PC-9 (cell line): ENCODE measurements at regions not wholly inside any gene's neighbourhood (a gene's known extent, or its start where the extent isn't known, plus 50 kb on each side); places are given as distances from the start of the nearest gene placed in this dataset.
A peak's percentile ranks its signal among the peaks of the same experiment; 100 is the strongest.

ENCODE experiments used
- BruUV-seq: library from RNA; stranded (reverse); fragments of 400-500 nt; replicated peaks from 2 replicates; lab custom pipeline; 2021; lab: Mats Ljungman, UMichigan
- CTCF ChIA-PET: fragments of 300-600 bp; sonication (Branson Sonifier 250); formaldehyde crosslinking; loops from one replicate; lab custom pipeline; 2022; ENCODE audit warnings: antibody characterized with exemption; lab: Charles Lee
- POLR2A ChIA-PET: fragments of 300-600 bp; sonication (Branson Sonifier 250); formaldehyde crosslinking; loops from one replicate; lab custom pipeline; 2022; ENCODE audit warnings: antibody characterized with exemption; ENCODE audit not compliant: unreplicated experiment; lab: Charles Lee
- DNase-seq, 2 experiments: peaks; one replicate each; pipeline versions ENCODE4 v3.0.0 to v3.0.0-alpha.2; 2015 to 2022; ENCODE audit warnings: mixed read lengths in 1 of 2
- H2AFZ ChIP-seq: fragments of 200-600 bp; sonication (generic); 2 replicates; pipeline ENCODE4 v1.8.1; 2017; ENCODE audit warnings: antibody characterized with exemption
- H3F3A ChIP-seq: fragments of 200-600 bp; sonication (generic); 2 replicates; pipeline ENCODE4 v1.8.1; 2017; ENCODE audit warnings: antibody characterized with exemption, mild to moderate bottlenecking, low read depth; ENCODE audit not compliant: insufficient read depth
- H3K27ac ChIP-seq: fragments of 200-600 bp; sonication (generic); 2 replicates; pipeline ENCODE4 v1.6.1; 2016; ENCODE audit warnings: mixed run types
- H3K27me3 ChIP-seq: fragments of 200-600 bp; sonication (generic); 2 replicates; pipeline ENCODE4 v1.6.1; 2016; ENCODE audit warnings: low read depth, mixed run types; ENCODE audit not compliant: insufficient read depth
- H3K36me3 ChIP-seq: fragments of 200-600 bp; sonication (generic); 2 replicates; pipeline ENCODE4 v1.6.1; 2016; ENCODE audit warnings: low read depth, mixed run types
- H3K4me1 ChIP-seq: fragments of 200-600 bp; sonication (generic); replicated peaks from 2 replicates; pipeline ENCODE4 v1.6.1; 2016; ENCODE audit warnings: mixed run types; ENCODE audit not compliant: insufficient read depth
- H3K4me2 ChIP-seq: fragments of 200-600 bp; sonication (generic); 2 replicates; pipeline ENCODE4 v1.6.1; 2017; ENCODE audit warnings: mixed run types
- H3K4me3 ChIP-seq: fragments of 200-600 bp; sonication (generic); 2 replicates; pipeline ENCODE4 v1.6.1; 2016; ENCODE audit warnings: mixed run types
- H3K79me2 ChIP-seq: fragments of 200-600 bp; sonication (generic); 2 replicates; pipeline ENCODE4 v1.6.1; 2017; ENCODE audit warnings: low read depth, mixed run types
- H3K9me2 ChIP-seq: fragments of 200-600 bp; sonication (generic); 2 replicates; pipeline ENCODE4 v1.8.1; 2017; ENCODE audit warnings: mild to moderate bottlenecking; ENCODE audit not compliant: insufficient read depth
- H3K9me3 ChIP-seq: fragments of 200-600 bp; sonication (generic); 2 replicates; pipeline ENCODE4 v1.8.1; 2016; ENCODE audit warnings: low read depth; ENCODE audit not compliant: insufficient read depth
- H4K20me1 ChIP-seq: fragments of 200-600 bp; sonication (generic); 2 replicates; pipeline ENCODE4 v1.8.1; 2017; ENCODE audit not compliant: insufficient read depth
- EZH2 ChIP-seq: fragments of 200-600 bp; sonication (generic); IDR thresholded peaks from 2 replicates; pipeline ENCODE4 v1.8.0; 2017; ENCODE audit warnings: antibody characterized with exemption, low read depth
- intact Hi-C: fragments of 100-400 bp; cut with micrococcal nuclease; formaldehyde crosslinking; loops from one replicate; pipeline ENCODE4 v1.10.0; 2022; ENCODE audit not compliant: unreplicated experiment
- TF ChIP-seq, protein P1 (sequence below): fragments of 200-600 bp; sonication (generic); conservative IDR thresholded peaks from 2 replicates; pipeline ENCODE4 v1.6.1; 2017; ENCODE audit warnings: mixed run types, antibody characterized with exemption, mild to moderate bottlenecking, moderate library complexity

- Histone ChIP-seq H3K79me2 (no peaks in the 10 kb centered on the region), H2AFZ (no peak overlapping the region), H3K4me3 (no peak overlapping the region), H3K36me3 (no peaks in the 10 kb centered on the region), H3K9me3 (no peaks in the 10 kb centered on the region), H3F3A (no peaks in the 10 kb centered on the region), H3K4me2 (no peak overlapping the region), H3K9me2 (no peaks in the 10 kb centered on the region), H3K27me3 (no peaks in the 10 kb centered on the region), H4K20me1 (no peaks in the 10 kb centered on the region), H3K27ac (peak overlapping the region; percentile 57), H3K4me1 (0 out of 2 replicates have a peak, but pooled peaks cover 5% of the 10 kb centered on the region)
- POLR2A ChIA-PET, result no interaction called here
- TF ChIP-seq EZH2, result no peak
- TF ChIP-seq, protein P1, sequence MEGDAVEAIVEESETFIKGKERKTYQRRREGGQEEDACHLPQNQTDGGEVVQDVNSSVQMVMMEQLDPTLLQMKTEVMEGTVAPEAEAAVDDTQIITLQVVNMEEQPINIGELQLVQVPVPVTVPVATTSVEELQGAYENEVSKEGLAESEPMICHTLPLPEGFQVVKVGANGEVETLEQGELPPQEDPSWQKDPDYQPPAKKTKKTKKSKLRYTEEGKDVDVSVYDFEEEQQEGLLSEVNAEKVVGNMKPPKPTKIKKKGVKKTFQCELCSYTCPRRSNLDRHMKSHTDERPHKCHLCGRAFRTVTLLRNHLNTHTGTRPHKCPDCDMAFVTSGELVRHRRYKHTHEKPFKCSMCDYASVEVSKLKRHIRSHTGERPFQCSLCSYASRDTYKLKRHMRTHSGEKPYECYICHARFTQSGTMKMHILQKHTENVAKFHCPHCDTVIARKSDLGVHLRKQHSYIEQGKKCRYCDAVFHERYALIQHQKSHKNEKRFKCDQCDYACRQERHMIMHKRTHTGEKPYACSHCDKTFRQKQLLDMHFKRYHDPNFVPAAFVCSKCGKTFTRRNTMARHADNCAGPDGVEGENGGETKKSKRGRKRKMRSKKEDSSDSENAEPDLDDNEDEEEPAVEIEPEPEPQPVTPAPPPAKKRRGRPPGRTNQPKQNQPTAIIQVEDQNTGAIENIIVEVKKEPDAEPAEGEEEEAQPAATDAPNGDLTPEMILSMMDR, result no peak
- CTCF ChIA-PET, result no interaction called here
- BruUV-seq, result no TSS peak
- DNase-seq, result no peak
- intact Hi-C loops, result loop anchor here (10.0 kb wide), 2 partner anchors 160 to 230 kb away; partner anchors contain the start of gene RASGEF1B
Observed at GRCh38 chr4:81634766-81635549, 163.3 kb upstream of the RASGEF1B start.

GRCh38 chr4:81634165-81634564 is 162.5 kb upstream of the RASGEF1B start:
- H3K9me2 ChIP-seq, result no peaks in the 10 kb centered on the region
- ChIA-PET CTCF (no interaction called here), POLR2A (no interaction called here)
- H3F3A ChIP-seq, result no peaks in the 10 kb centered on the region
- H3K36me3 ChIP-seq, result no peaks in the 10 kb centered on the region
- H3K79me2 ChIP-seq, result no peaks in the 10 kb centered on the region
- BruUV-seq, result no TSS peak
- TF ChIP-seq, protein P1, result no peak
- TF ChIP-seq EZH2, result no peak
- H3K27ac ChIP-seq, result no peak overlapping the region
- no peak overlapping the region for H2AFZ ChIP-seq
- intact Hi-C loops, result loop anchor here (10.0 kb wide), 2 partner anchors 159 to 229 kb away; partner anchors contain the start of gene RASGEF1B
- H3K4me3 ChIP-seq, result no peak overlapping the region
- no peaks in the 10 kb centered on the region for H3K27me3 ChIP-seq
- H3K9me3 ChIP-seq, result no peaks in the 10 kb centered on the region
- H3K4me2 ChIP-seq, result no peak overlapping the region
- DNase-seq, result no peak
- 0 out of 2 replicates have a peak, but pooled peaks cover 5% of the 10 kb centered on the region for H3K4me1 ChIP-seq
- no peaks in the 10 kb centered on the region for H4K20me1 ChIP-seq

DNA sequence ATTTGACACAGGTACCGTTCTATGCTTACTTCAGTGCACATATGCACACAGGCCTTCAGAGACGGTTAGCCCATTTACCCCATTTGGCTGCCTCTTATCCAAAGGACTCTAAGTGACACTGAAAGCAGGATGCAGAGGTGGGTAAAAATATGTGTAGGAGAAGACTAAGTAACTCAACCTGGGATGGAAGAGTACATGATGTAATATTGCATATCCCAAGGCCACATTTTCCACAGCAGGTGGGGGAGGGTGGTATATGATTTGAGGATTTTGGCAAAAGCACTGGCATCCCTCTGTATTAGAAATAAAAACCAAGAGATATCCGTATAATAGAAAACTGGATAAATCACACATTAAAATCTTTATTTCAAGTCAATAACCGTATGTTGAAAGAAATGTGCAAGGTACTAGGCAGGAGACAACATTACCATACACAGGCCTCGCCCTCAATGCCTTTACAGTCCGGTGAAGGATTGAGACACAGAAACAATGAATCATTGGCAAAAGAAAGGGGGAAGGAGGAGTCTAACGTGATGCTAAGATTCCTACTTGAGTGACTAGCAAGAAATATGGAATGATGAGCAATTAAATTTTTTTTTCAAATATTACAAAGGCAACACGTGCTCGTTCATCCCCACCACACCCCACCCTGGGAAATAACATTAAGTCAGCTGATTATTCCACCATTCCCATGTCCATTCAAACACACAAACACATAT is 161.0 kb upstream of the RASGEF1B start:
- Histone ChIP-seq H3K9me2 (no peaks in the 10 kb centered on the region), H2AFZ (no peak overlapping the region), H4K20me1 (no peaks in the 10 kb centered on the region), H3F3A (no peaks in the 10 kb centered on the region), H3K27me3 (no peaks in the 10 kb centered on the region), H3K9me3 (no peaks in the 10 kb centered on the region), H3K27ac (peak overlapping the region; percentile 59), H3K4me2 (no peak overlapping the region), H3K79me2 (no peaks in the 10 kb centered on the region), H3K4me3 (no peak overlapping the region), H3K36me3 (no peaks in the 10 kb centered on the region), H3K4me1 (0 out of 2 replicates have a peak, but pooled peaks cover 5% of the 10 kb centered on the region)
- no TSS peak for BruUV-seq
- peak; percentile 6 to 53 for DNase-seq
- POLR2A ChIA-PET, result no interaction called here
- TF ChIP-seq, protein P1, result no peak
- TF ChIP-seq EZH2, result no peak
- CTCF ChIA-PET, result no interaction called here
- intact Hi-C loops, result loop anchor here (10.0 kb wide), 2 partner anchors 158 to 228 kb away; partner anchors contain the start of gene RASGEF1B
